ENCODE measurements at regions not wholly inside any gene's neighbourhood (a gene's known extent, or its start where the extent isn't known, plus 50 kb on each side); places are given as distances from the start of the nearest gene placed in this dataset.
"Not testable (repeated sequence)": the region's sequence is repeated elsewhere in the genome, so short reads cannot be mapped to it uniquely, and the experiment has no call there.

- no peak for DNase-seq
Observed at GRCh38 chr2:84286878-84287277, 172.2 kb downstream of the SUCLG1 start.

GRCh38 chr2:84285056-84285747 lies 173.9 kb downstream of the SUCLG1 start:
- no peak for DNase-seq

GRCh38 chr2:84283506-84283905 lies 175.6 kb downstream of the SUCLG1 start:
- no peak for DNase-seq

- no peak for DNase-seq
Observed at GRCh38 chr2:84281510-84281909, 177.6 kb downstream of the SUCLG1 start.

GRCh38 chr2:84280873-84281272 lies 178.2 kb downstream of the SUCLG1 start:
- no peak for DNase-seq

GRCh38 chr2:84278386-84278785 lies 180.7 kb downstream of the SUCLG1 start:
- no peak for DNase-seq

- no peak for DNase-seq
Observed at GRCh38 chr2:84276590-84277255, 182.4 kb downstream of the SUCLG1 start.

GRCh38 chr2:84273406-84273805 lies 185.7 kb downstream of the SUCLG1 start:
- DNase-seq: no peak

- DNase-seq: no peak
Observed at GRCh38 chr2:84271977-84272376, 187.1 kb downstream of the SUCLG1 start.

GRCh38 chr2:84257831-84258230 lies 201.2 kb downstream of the SUCLG1 start:
- DNase-seq: no peak

GRCh38 chr2:84251651-84252302 lies 207.3 kb downstream of the SUCLG1 start:
- no peak for DNase-seq

- no peak for DNase-seq
Observed at GRCh38 chr2:84249140-84249539, 209.9 kb downstream of the SUCLG1 start.

GRCh38 chr2:84247532-84247931 lies 211.5 kb downstream of the SUCLG1 start:
- no peak for DNase-seq

- DNase-seq: no peak
Observed at GRCh38 chr2:84243788-84244733, 215.0 kb downstream of the SUCLG1 start.

- no peak for DNase-seq
Observed at GRCh38 chr2:84238907-84239306, 220.2 kb downstream of the SUCLG1 start.

- DNase-seq: no peak
Observed at GRCh38 chr2:84236288-84236687, 222.8 kb downstream of the SUCLG1 start.

GRCh38 chr2:84234103-84234502 lies 225.0 kb downstream of the SUCLG1 start:
- DNase-seq: no peak

- DNase-seq: no peak
Observed at GRCh38 chr2:84231478-84231877, 227.6 kb downstream of the SUCLG1 start.

GRCh38 chr2:84224121-84224520 lies 235.0 kb downstream of the SUCLG1 start:
- DNase-seq: no peak

GRCh38 chr2:84223191-84223590 lies 235.9 kb downstream of the SUCLG1 start:
- no peak for DNase-seq

- not testable (repeated sequence) for DNase-seq
Observed at GRCh38 chr2:84221102-84221501, 238.0 kb downstream of the SUCLG1 start.

- no peak for DNase-seq
Observed at GRCh38 chr2:84217456-84217855, 241.6 kb downstream of the SUCLG1 start.

GRCh38 chr2:84214455-84214854 lies 244.6 kb downstream of the SUCLG1 start:
- no peak for DNase-seq

Data from activated naive CD4-positive, alpha-beta T cell (primary cell).